Motor neuron (in vitro differentiated cells): ENCODE measurements at regions not wholly inside any gene's neighbourhood (a gene's known extent, or its start where the extent isn't known, plus 50 kb on each side); places are given as distances from the start of the nearest gene placed in this dataset.
"Not testable (repeated sequence)": the region's sequence is repeated elsewhere in the genome, so short reads cannot be mapped to it uniquely, and the experiment has no call there.

ENCODE experiments used
- ATAC-seq, 8 experiments: fragments of 200-7000 bp; cut with Tn5 transposase; replicated peaks in 6 of 8; 2 replicates each; pipeline ENCODE4 v1.8.0; 2021; ENCODE audit warnings: mild to moderate bottlenecking in 8 of 8, moderate library complexity in 8 of 8
- H3K27ac ChIP-seq, 2 donors: fragments of 250-450 bp; sonication (Bioruptor Pico); 2 replicates each; pipeline ENCODE4 v1.9.0; 2021; ENCODE audit warnings: antibody characterized with exemption in 2 of 2, mild to moderate bottlenecking in 2 of 2, moderate library complexity in 1 of 2
- H3K4me1 ChIP-seq, 2 donors: fragments of 250-450 bp; sonication (Bioruptor Pico); replicated peaks in 1 of 2; 2 replicates each; pipeline ENCODE4 v1.6.1; 2021; ENCODE audit warnings: antibody characterized with exemption in 2 of 2, mild to moderate bottlenecking in 2 of 2, moderate library complexity in 1 of 2
- H3K4me3 ChIP-seq, 5 donors: fragments of 250-450 bp; sonication (Bioruptor Pico); 2 replicates each; pipeline ENCODE4 v1.9.0; 2021; ENCODE audit warnings: antibody characterized with exemption in 5 of 5, mild to moderate bottlenecking in 5 of 5, moderate library complexity in 4 of 5
- WGBS, 10 experiments: fragments of 450-650 bp; shearing (Covaris generic); methylation state at CpG; one replicate each; pipeline ENCODE4 v1.0.0; 2022; 5-methylcytosine and 5-hydroxymethylcytosine counted together
- in situ Hi-C, 9 experiments: fragments of 400-800 bp; cut with MboI; loops; one replicate each; pipeline ENCODE4 v1.15.0; 2021; ENCODE audit warnings: low sequenced_read_pairs in 9 of 9, low pct_unique_long_range_greater_than_20kb in 2 of 9; ENCODE audit not compliant: unreplicated experiment in 9 of 9

GRCh38 chr11:25547292-25547691, 784.6 kb upstream of the ANO3 start:
- no peak for ATAC-seq
- Histone ChIP-seq H3K27ac (no peak overlapping the region), H3K4me1 (no peaks in the 10 kb centered on the region), H3K4me3 (no peak overlapping the region)
- WGBS, 10 experiments, result 20 to 100% (median 73%) methylated on average over 1 to 2 of the region's 2 CpGs; no CpG with 5 or more reads in 1 of the 10 experiments
- in situ Hi-C loops, result no loop called here

GRCh38 chr11:25562417-25562816, 769.5 kb upstream of the ANO3 start:
- 0 to 86% (median 55%) methylated on average over 1 to 2 of the region's 2 CpGs; no CpG with 5 or more reads in 4 of the 10 experiments for WGBS, 10 experiments
- H3K4me1 ChIP-seq, result no peaks in the 10 kb centered on the region
- no peak overlapping the region for H3K4me3 ChIP-seq
- no peak overlapping the region for H3K27ac ChIP-seq
- in situ Hi-C loops, result loop anchor here in 1 of 9 experiments (25.0 kb wide), 1 partner anchor 100 kb away; no protein-coding TSS in a partner anchor
- no peak for ATAC-seq

- H3K4me1 ChIP-seq, result peaks cover 0 to 3% of the 10 kb centered on the region in 2 donors
- no peak for ATAC-seq
- H3K4me3 ChIP-seq, result no peak overlapping the region
- in situ Hi-C loops, result loop anchor here in 1 of 9 experiments (25.0 kb wide), 1 partner anchor 104 kb away; no protein-coding TSS in a partner anchor
- no peak overlapping the region for H3K27ac ChIP-seq
Measured at GRCh38 chr11:25565846-25566245, 766.1 kb upstream of the ANO3 start.

GRCh38 chr11:25566298-25567200, 765.4 kb upstream of the ANO3 start:
- ATAC-seq, result no peak
- H3K4me3 ChIP-seq, result no peak overlapping the region
- 0 to 100% (median 90%) methylated on average over 1 to 5 of the region's 5 CpGs; no CpG with 5 or more reads in 1 of the 10 experiments for WGBS, 10 experiments
- H3K27ac ChIP-seq, result no peak overlapping the region
- peaks cover 0 to 3% of the 10 kb centered on the region in 2 donors for H3K4me1 ChIP-seq
- in situ Hi-C loops, result loop anchor here in 1 of 9 experiments (25.0 kb wide), 1 partner anchor 104 kb away; no protein-coding TSS in a partner anchor

GRCh38 chr11:25576320-25576719, 755.6 kb upstream of the ANO3 start:
- 7 to 100% (median 64%) methylated on average over 1 of the region's 1 CpG; no CpG with 5 or more reads in 2 of the 10 experiments for WGBS, 10 experiments
- Histone ChIP-seq H3K4me3 (no peak overlapping the region), H3K4me1 (no peaks in the 10 kb centered on the region), H3K27ac (no peak overlapping the region)
- in situ Hi-C loops, result no loop called here
- ATAC-seq, result no peak

- ATAC-seq, in situ Hi-C loops, H3K4me1 ChIP-seq, H3K4me3 ChIP-seq, H3K27ac ChIP-seq: not testable (repeated sequence)
- WGBS, 10 experiments, result 0 to 71% (median 14%) methylated on average over 1 to 2 of the region's 2 CpGs; no CpG with 5 or more reads in 4 of the 10 experiments
Measured at GRCh38 chr11:25579554-25579953, 752.4 kb upstream of the ANO3 start.

- in situ Hi-C loops, result no loop called here
- Histone ChIP-seq H3K4me3 (no peak overlapping the region), H3K27ac (no peak overlapping the region), H3K4me1 (peaks cover 0 to 2% of the 10 kb centered on the region in 2 donors)
- WGBS, 10 experiments, result 10 to 79% (median 42%) methylated on average over 2 to 3 of the region's 3 CpGs; no CpG with 5 or more reads in 3 of the 10 experiments
- ATAC-seq, result peak in 3 of 8 experiments; percentile 59 to 70 (median 65)
Measured at GRCh38 chr11:25583596-25583995, 748.3 kb upstream of the ANO3 start.

- in situ Hi-C loops, result no loop called here
- Histone ChIP-seq H3K4me3 (no peak overlapping the region), H3K4me1 (peaks cover 0 to 2% of the 10 kb centered on the region in 2 donors), H3K27ac (no peak overlapping the region)
- no peak for ATAC-seq
Measured at GRCh38 chr11:25587496-25587895, 744.4 kb upstream of the ANO3 start.

- H3K27ac ChIP-seq, result no peak overlapping the region
- no peak for ATAC-seq
- in situ Hi-C loops, result no loop called here
- H3K4me1 ChIP-seq, result peaks cover 0 to 2% of the 10 kb centered on the region in 2 donors
- no peak overlapping the region for H3K4me3 ChIP-seq
- WGBS, 10 experiments, result 23 to 98% (median 82%) methylated on average over 3 to 5 of the region's 5 CpGs
Measured at GRCh38 chr11:25593221-25593620, 738.7 kb upstream of the ANO3 start.

- WGBS, 10 experiments, result 0 to 100% (median 60%) methylated on average over 1 to 3 of the region's 3 CpGs
- in situ Hi-C loops, result no loop called here
- Histone ChIP-seq H3K4me1 (peaks cover 0 to 2% of the 10 kb centered on the region in 2 donors), H3K4me3 (no peak overlapping the region), H3K27ac (no peak overlapping the region)
- ATAC-seq, result no peak
Measured at GRCh38 chr11:25596701-25597100, 735.2 kb upstream of the ANO3 start.

- WGBS, 10 experiments, result 0 to 79% (median 35%) methylated on average over 1 to 2 of the region's 2 CpGs; no CpG with 5 or more reads in 2 of the 10 experiments
Measured at GRCh38 chr11:25597696-25598095, 734.2 kb upstream of the ANO3 start.

GRCh38 chr11:25602149-25602548, 729.8 kb upstream of the ANO3 start:
- ATAC-seq, result no peak
- H3K27ac ChIP-seq, result no peak overlapping the region
- in situ Hi-C loops, result no loop called here
- H3K4me1 ChIP-seq, result peaks cover 0 to 2% of the 10 kb centered on the region in 2 donors
- no peak overlapping the region for H3K4me3 ChIP-seq
- 0 to 88% (median 38%) methylated on average over 1 to 2 of the region's 2 CpGs; no CpG with 5 or more reads in 2 of the 10 experiments for WGBS, 10 experiments

More at GRCh38 chr11:25597696-25598095, 734.2 kb upstream of the ANO3 start:
- Histone ChIP-seq H3K4me1 (peaks cover 0 to 2% of the 10 kb centered on the region in 2 donors), H3K4me3 (no peak overlapping the region), H3K27ac (no peak overlapping the region)
- peak in 1 of 8 experiments; percentile 62 for ATAC-seq
- in situ Hi-C loops, result no loop called here

- 21 to 100% (median 93%) methylated on average over 1 to 2 of the region's 2 CpGs; no CpG with 5 or more reads in 3 of the 10 experiments for WGBS, 10 experiments
- in situ Hi-C loops, result no loop called here
Measured at GRCh38 chr11:25602959-25603358, 729.0 kb upstream of the ANO3 start.

More at GRCh38 chr11:25602959-25603358, 729.0 kb upstream of the ANO3 start:
- ATAC-seq, result peak in 2 of 8 experiments; percentile 51 to 61
- Histone ChIP-seq H3K27ac (no peak overlapping the region), H3K4me1 (no peaks in the 10 kb centered on the region), H3K4me3 (no peak overlapping the region)
